WTC11 (cell line): ENCODE measurements at regions not wholly inside any gene's neighbourhood (a gene's known extent, or its start where the extent isn't known, plus 50 kb on each side); places are given as distances from the start of the nearest gene placed in this dataset.

Experiments
- ATF3 ChIP-seq: sonication (generic); formaldehyde crosslinking; conservative IDR thresholded peaks from 2 replicates; pipeline ENCODE4 v1.8.1; 2022; ENCODE audit warnings: mild to moderate bottlenecking, missing genetic modification reagents
- CREB1 ChIP-seq: sonication (generic); formaldehyde crosslinking; IDR thresholded peaks from 2 replicates; pipeline ENCODE4 v1.8.0; 2023; ENCODE audit warnings: mild to moderate bottlenecking, missing genetic modification reagents
- CREM ChIP-seq: sonication (generic); formaldehyde crosslinking; IDR thresholded peaks from 2 replicates; pipeline ENCODE4 v1.8.1; 2022; ENCODE audit warnings: mild to moderate bottlenecking, missing genetic modification reagents, moderate library complexity
- CTCF ChIP-seq: fragments of 200-600 bp; IDR thresholded peaks from 2 replicates; pipeline ENCODE4 v1.8.0; 2022; ENCODE audit warnings: antibody characterized with exemption
- E2F4 ChIP-seq: sonication (generic); formaldehyde crosslinking; IDR thresholded peaks from 2 replicates; pipeline ENCODE4 v1.8.1; 2022; ENCODE audit warnings: low read depth, mild to moderate bottlenecking, moderate library complexity, missing genetic modification reagents, borderline replicate concordance
- GRHL2 ChIP-seq: fragments of 250-450 bp; sonication (Bioruptor Pico); IDR thresholded peaks from 2 replicates; pipeline ENCODE4 v1.8.0; 2022; ENCODE audit warnings: mild to moderate bottlenecking, moderate library complexity; ENCODE audit not compliant: insufficient replicate concordance, severe bottlenecking
- MAX ChIP-seq: sonication (generic); formaldehyde crosslinking; IDR thresholded peaks from 2 replicates; pipeline ENCODE4 v1.8.0; 2022; ENCODE audit warnings: mild to moderate bottlenecking, missing genetic modification reagents

- no peak for TF ChIP-seq ATF3 (CRISPR knock-in tag)
- no peak for TF ChIP-seq CTCF
- no peak for TF ChIP-seq MAX (CRISPR knock-in tag)
- TF ChIP-seq E2F4 (CRISPR knock-in tag): no peak
- no peak for TF ChIP-seq CREM
- no peak for TF ChIP-seq GRHL2 (CRISPR knock-in tag)
- no peak for TF ChIP-seq CREB1
Observed at GRCh38 chr10:29826221-29826620, 191.4 kb upstream of the SVIL start.
